Neural cell (in vitro differentiated cells): ENCODE measurements at regions not wholly inside any gene's neighbourhood (a gene's known extent, or its start where the extent isn't known, plus 50 kb on each side); places are given as distances from the start of the nearest gene placed in this dataset.
"Not testable (repeated sequence)": the region's sequence is repeated elsewhere in the genome, so short reads cannot be mapped to it uniquely, and the experiment has no call there.

Experiments used
- EP300 ChIP-seq: fragments of 450-650 bp; conservative IDR thresholded peaks from 2 replicates; pipeline ENCODE4 v1.6.1; 2014; ENCODE audit warnings: antibody characterized with exemption, mild to moderate bottlenecking, moderate library complexity; ENCODE audit not compliant: poor library complexity, severe bottlenecking
- EZH2 ChIP-seq: fragments of 200-600, 300-800 bp; shearing (Covaris generic), sonication (generic); IDR thresholded peaks from 2 replicates; pipeline ENCODE4 v1.6.1; 2014; ENCODE audit warnings: antibody characterized with exemption, low read length, borderline replicate concordance, mild to moderate bottlenecking; ENCODE audit not compliant: insufficient read depth, poor library complexity, severe bottlenecking
- POLR2AphosphoS5 ChIP-seq: IDR thresholded peaks from 2 replicates; pipeline ENCODE4 v1.6.1; 2012
- TF ChIP-seq, protein P1 (sequence below): fragments of 450-650 bp; IDR thresholded peaks from 2 replicates; pipeline ENCODE4 v1.5.1; 2014; ENCODE audit warnings: antibody characterized with exemption, mild to moderate bottlenecking, moderate library complexity; ENCODE audit not compliant: poor library complexity, severe bottlenecking

DNA sequence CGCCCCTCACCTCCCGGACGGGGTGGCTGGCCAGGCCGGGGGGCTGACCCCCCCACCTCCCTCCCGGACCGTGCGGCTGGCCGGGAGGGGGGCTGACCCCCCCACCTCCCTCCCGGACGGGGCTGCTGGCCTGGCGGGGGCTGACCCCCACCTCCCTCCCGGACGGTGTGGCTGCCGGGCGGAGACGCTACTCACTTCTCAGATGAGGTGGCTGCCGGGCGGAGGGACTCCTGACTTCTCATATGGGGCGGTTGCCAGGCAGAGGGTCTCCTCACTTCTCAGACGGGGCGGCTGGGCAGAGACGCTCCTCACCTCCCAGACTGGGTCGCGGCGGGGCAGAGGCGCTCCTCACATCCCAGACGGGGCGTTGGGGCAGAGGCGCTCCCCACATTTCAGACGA, 381.7 kb upstream of the ISX start:
- not testable (repeated sequence) for TF ChIP-seq POLR2AphosphoS5, EZH2, EP300
- TF ChIP-seq, protein P1, sequence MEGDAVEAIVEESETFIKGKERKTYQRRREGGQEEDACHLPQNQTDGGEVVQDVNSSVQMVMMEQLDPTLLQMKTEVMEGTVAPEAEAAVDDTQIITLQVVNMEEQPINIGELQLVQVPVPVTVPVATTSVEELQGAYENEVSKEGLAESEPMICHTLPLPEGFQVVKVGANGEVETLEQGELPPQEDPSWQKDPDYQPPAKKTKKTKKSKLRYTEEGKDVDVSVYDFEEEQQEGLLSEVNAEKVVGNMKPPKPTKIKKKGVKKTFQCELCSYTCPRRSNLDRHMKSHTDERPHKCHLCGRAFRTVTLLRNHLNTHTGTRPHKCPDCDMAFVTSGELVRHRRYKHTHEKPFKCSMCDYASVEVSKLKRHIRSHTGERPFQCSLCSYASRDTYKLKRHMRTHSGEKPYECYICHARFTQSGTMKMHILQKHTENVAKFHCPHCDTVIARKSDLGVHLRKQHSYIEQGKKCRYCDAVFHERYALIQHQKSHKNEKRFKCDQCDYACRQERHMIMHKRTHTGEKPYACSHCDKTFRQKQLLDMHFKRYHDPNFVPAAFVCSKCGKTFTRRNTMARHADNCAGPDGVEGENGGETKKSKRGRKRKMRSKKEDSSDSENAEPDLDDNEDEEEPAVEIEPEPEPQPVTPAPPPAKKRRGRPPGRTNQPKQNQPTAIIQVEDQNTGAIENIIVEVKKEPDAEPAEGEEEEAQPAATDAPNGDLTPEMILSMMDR, result not testable (repeated sequence)
